SK-N-SH (cell line): ENCODE measurements at regions not wholly inside any gene's neighbourhood (a gene's known extent, or its start where the extent isn't known, plus 50 kb on each side); places are given as distances from the start of the nearest gene placed in this dataset.

ENCODE experiments used
- CTCF ChIA-PET: fragments of 300-600, 350-600 bp; formaldehyde crosslinking; extraction: SDS; loops from one replicate; lab custom pipeline; 2021; lab: Yijun Ruan, JAX
- POLR2A ChIA-PET: fragments of 350-600 bp; sonication (Branson Sonifier 250); formaldehyde crosslinking; extraction: SDS; loops from one replicate; lab custom pipeline; 2020; ENCODE audit warnings: antibody characterized with exemption, inconsistent platforms; lab: Yijun Ruan, JAX
- DNase-seq: peaks from one replicate; pipeline ENCODE4 v3.0.0; 2012
- H2AFZ ChIP-seq: fragments of 200-600 bp; sonication (generic); 2 replicates; pipeline ENCODE4 v1.8.1; 2016; ENCODE audit warnings: antibody characterized with exemption, mild to moderate bottlenecking, low read depth
- H3F3A ChIP-seq: fragments of 200-600 bp; sonication (generic); replicated peaks from 2 replicates; pipeline ENCODE3; 2016; ENCODE audit warnings: antibody characterized with exemption, mild to moderate bottlenecking; ENCODE audit not compliant: insufficient read depth
- H3K27ac ChIP-seq, 2 experiments: fragments of 200-500 bp in 1 of 2; fragments of 200-600 bp in 1 of 2; sonication (Bioruptor generic) in 1 of 2; sonication (generic), shearing (Covaris generic) in 1 of 2; 2 replicates each; pipeline versions ENCODE4 v1.5.1 to v1.6.1; 2014 to 2016; ENCODE audit warnings: low read depth in 2 of 2, inconsistent platforms in 1 of 2, low read length in 1 of 2, mild to moderate bottlenecking in 1 of 2, mixed read lengths in 1 of 2
- H3K27me3 ChIP-seq: fragments of 200-600 bp; sonication (generic), shearing (Covaris generic); 2 replicates; pipeline ENCODE4 v1.6.1; 2016; ENCODE audit warnings: mixed run types; ENCODE audit not compliant: insufficient read depth
- H3K36me3 ChIP-seq, 2 experiments: fragments of 200-500 bp in 1 of 2; fragments of 200-600 bp in 1 of 2; sonication (Bioruptor generic) in 1 of 2; sonication (generic) in 1 of 2; replicated peaks in 1 of 2; 2 replicates each; pipeline versions ENCODE3 to v1.5.1; 2014 to 2016; ENCODE audit warnings: low read length in 1 of 2, mild to moderate bottlenecking in 1 of 2; ENCODE audit not compliant: insufficient read depth in 2 of 2, control insufficient read depth in 1 of 2
- H3K4me1 ChIP-seq, 2 experiments: fragments of 200-500 bp in 1 of 2; fragments of 200-600 bp in 1 of 2; sonication (Bioruptor generic) in 1 of 2; sonication (generic), shearing (Covaris generic) in 1 of 2; 2 replicates each; pipeline versions ENCODE4 v1.5.1 to v1.6.1; 2014 to 2016; ENCODE audit warnings: low read depth in 1 of 2, low read length in 1 of 2, mixed run types in 1 of 2; ENCODE audit not compliant: insufficient read depth in 2 of 2, control insufficient read depth in 1 of 2
- H3K4me2 ChIP-seq: fragments of 200-600 bp; sonication (generic), shearing (Covaris generic); 2 replicates; pipeline ENCODE4 v1.6.1; 2017; ENCODE audit warnings: mixed run types
- H3K4me3 ChIP-seq, 2 experiments: fragments of 200-500 bp in 1 of 2; fragments of 200-600 bp in 1 of 2; sonication (Bioruptor generic) in 1 of 2; sonication (generic), shearing (Covaris generic) in 1 of 2; 2 replicates each; pipeline versions ENCODE4 v1.5.1 to v1.8.1; 2014 to 2016; ENCODE audit warnings: low read depth in 2 of 2, inconsistent platforms in 1 of 2, low read length in 1 of 2, mild to moderate bottlenecking in 1 of 2, mixed read lengths in 1 of 2, moderate library complexity in 1 of 2
- H3K79me2 ChIP-seq: fragments of 200-600 bp; sonication (generic); 2 replicates; pipeline ENCODE4 v1.8.1; 2017; ENCODE audit warnings: mild to moderate bottlenecking; ENCODE audit not compliant: insufficient read depth
- H3K9ac ChIP-seq: fragments of 200-600 bp; sonication (generic); 2 replicates; pipeline ENCODE4 v1.6.1; 2017; ENCODE audit warnings: mixed run types
- H3K9me2 ChIP-seq: fragments of 200-600 bp; sonication (generic); 2 replicates; pipeline ENCODE4 v1.6.1; 2017; ENCODE audit warnings: mixed run types
- H3K9me3 ChIP-seq: fragments of 200-600 bp; sonication (generic); 2 replicates; pipeline ENCODE4 v1.6.1; 2017; ENCODE audit warnings: mixed run types, mild to moderate bottlenecking, moderate library complexity
- H4K20me1 ChIP-seq: fragments of 200-600 bp; sonication (generic); 2 replicates; pipeline ENCODE4 v1.6.1; 2017; ENCODE audit warnings: mild to moderate bottlenecking, mixed run types; ENCODE audit not compliant: insufficient read depth
- CHD2 ChIP-seq: fragments of 150-350 bp; IDR thresholded peaks from 2 replicates; pipeline ENCODE4 v1.6.1; 2018; ENCODE audit warnings: low read length; ENCODE audit not compliant: partially characterized antibody
- EZH2phosphoT487 ChIP-seq: fragments of 200-600 bp; sonication (generic); IDR thresholded peaks from 2 replicates; pipeline ENCODE4 v1.6.1; 2017; ENCODE audit warnings: low read depth, mixed run types, mild to moderate bottlenecking, antibody characterized with exemption, moderate library complexity, borderline replicate concordance
- FOXJ3 ChIP-seq: sonication (generic); formaldehyde crosslinking; IDR thresholded peaks from 2 replicates; pipeline ENCODE4 v1.5.1; 2020; ENCODE audit warnings: mild to moderate bottlenecking, missing genetic modification reagents
- GABPA ChIP-seq: IDR thresholded peaks from 2 replicates; pipeline ENCODE4 v1.4.0; 2012; ENCODE audit warnings: low read depth, mild to moderate bottlenecking
- IRF3 ChIP-seq: fragments of 150-350 bp; IDR thresholded peaks from 2 replicates; pipeline ENCODE4 v1.6.1; 2016; ENCODE audit warnings: mild to moderate bottlenecking, low read depth, low read length
- JUND ChIP-seq: IDR thresholded peaks from 2 replicates; pipeline ENCODE4 v1.4.0; 2012
- MEF2A ChIP-seq: IDR thresholded peaks from 2 replicates; pipeline ENCODE4 v1.4.0; 2012; ENCODE audit warnings: low read depth, borderline replicate concordance
- NFIC ChIP-seq: IDR thresholded peaks from 2 replicates; pipeline ENCODE4 v1.4.0; 2012; ENCODE audit warnings: borderline replicate concordance
- POLR2AphosphoS5 ChIP-seq: IDR thresholded peaks from 2 replicates; pipeline ENCODE4 v1.6.1; 2012; ENCODE audit warnings: low read depth, low read length
- RXRA ChIP-seq: IDR thresholded peaks from 2 replicates; pipeline ENCODE4 v1.4.0; 2012; ENCODE audit warnings: low read depth, mild to moderate bottlenecking, borderline replicate concordance
- SIN3A ChIP-seq: IDR thresholded peaks from 2 replicates; pipeline ENCODE4 v1.6.1; 2012; ENCODE audit warnings: low read depth, mild to moderate bottlenecking, low read length, moderate library complexity, borderline replicate concordance
- SMC3 ChIP-seq: IDR thresholded peaks from 2 replicates; pipeline ENCODE4 v1.6.1; 2012; ENCODE audit warnings: low read depth, low read length, improper control_type of control experiment
- TAF1 ChIP-seq: IDR thresholded peaks from 2 replicates; pipeline ENCODE4 v1.6.1; 2012; ENCODE audit warnings: low read depth, mild to moderate bottlenecking, low read length, moderate library complexity, borderline replicate concordance
- TCF12 ChIP-seq: IDR thresholded peaks from 2 replicates; pipeline ENCODE4 v1.4.0; 2012
- TEAD4 ChIP-seq: IDR thresholded peaks from 2 replicates; pipeline ENCODE4 v1.4.0; 2012; ENCODE audit warnings: mild to moderate bottlenecking, borderline replicate concordance; ENCODE audit not compliant: insufficient read depth
- USF2 ChIP-seq: fragments of 150-350 bp; IDR thresholded peaks from 2 replicates; pipeline ENCODE4 v1.6.1; 2017; ENCODE audit warnings: antibody characterized with exemption, low read length, low read depth, borderline replicate concordance
- YY1 ChIP-seq: IDR thresholded peaks from 2 replicates; pipeline ENCODE4 v1.4.0; 2012; ENCODE audit warnings: low read depth, mild to moderate bottlenecking
- ZBTB33 ChIP-seq: IDR thresholded peaks from 2 replicates; pipeline ENCODE4 v1.4.0; 2012; ENCODE audit warnings: low read depth, borderline replicate concordance
- TF ChIP-seq, protein P1 (sequence below): IDR thresholded peaks from 2 replicates; pipeline ENCODE4 v1.4.0; 2012; ENCODE audit warnings: low read depth, borderline replicate concordance

- DNase-seq = no peak
- Histone ChIP-seq H3K4me1 (peaks cover 0 to 8% of the 10 kb centered on the region in 2 experiments; a peak in 1 of 4 replicates), H3K36me3 (no peaks in the 10 kb centered on the region), H3K9ac (no peak overlapping the region), H4K20me1 (no peaks in the 10 kb centered on the region), H3K4me3 (no peak overlapping the region), H2AFZ (no peak overlapping the region), H3F3A (peaks cover 3% of the 10 kb centered on the region), H3K9me2 (no peaks in the 10 kb centered on the region), H3K4me2 (no peak overlapping the region), H3K79me2 (no peaks in the 10 kb centered on the region), H3K27me3 (no peaks in the 10 kb centered on the region), H3K27ac (no peak overlapping the region), H3K9me3 (no peaks in the 10 kb centered on the region)
- ChIA-PET POLR2A (no interaction called here), CTCF (no interaction called here)
- TF ChIP-seq MEF2A (no peak), FOXJ3 (CRISPR knock-in tag) (no peak), RXRA (no peak), YY1 (no peak), TAF1 (no peak), USF2 (no peak), GABPA (no peak), JUND (no peak), SMC3 (no peak), IRF3 (no peak), ZBTB33 (no peak), POLR2AphosphoS5 (no peak), NFIC (no peak), TCF12 (no peak), TEAD4 (no peak), CHD2 (no peak), EZH2phosphoT487 (no peak), SIN3A (no peak)
- TF ChIP-seq, protein P1, sequence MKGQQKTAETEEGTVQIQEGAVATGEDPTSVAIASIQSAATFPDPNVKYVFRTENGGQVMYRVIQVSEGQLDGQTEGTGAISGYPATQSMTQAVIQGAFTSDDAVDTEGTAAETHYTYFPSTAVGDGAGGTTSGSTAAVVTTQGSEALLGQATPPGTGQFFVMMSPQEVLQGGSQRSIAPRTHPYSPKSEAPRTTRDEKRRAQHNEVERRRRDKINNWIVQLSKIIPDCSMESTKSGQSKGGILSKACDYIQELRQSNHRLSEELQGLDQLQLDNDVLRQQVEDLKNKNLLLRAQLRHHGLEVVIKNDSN = no peak
These were observed 119.4 kb upstream of the SPIN1 start for GRCh38 chr9:88268886-88269285.
